Gastroesophageal sphincter (tissue), 3 donors: ENCODE measurements at regions not wholly inside any gene's neighbourhood (a gene's known extent, or its start where the extent isn't known, plus 50 kb on each side); places are given as distances from the start of the nearest gene placed in this dataset.

Source experiments
- EP300 ChIP-seq: sonication (generic); formaldehyde crosslinking; IDR thresholded peaks from one replicate; pipeline ENCODE4 v1.6.1; 2017; ENCODE audit warnings: antibody characterized with exemption, mild to moderate bottlenecking
- POLR2A ChIP-seq, 2 donors: fragments of 450-650 bp; IDR thresholded peaks; one replicate each; pipeline ENCODE4 v1.6.1; 2017; ENCODE audit warnings: antibody characterized with exemption in 2 of 2, mild to moderate bottlenecking in 2 of 2, moderate library complexity in 1 of 2
- POLR2AphosphoS5 ChIP-seq: sonication (generic); formaldehyde crosslinking; IDR thresholded peaks from one replicate; pipeline ENCODE4 v1.6.1; 2017; ENCODE audit warnings: antibody characterized with exemption
- TF ChIP-seq, protein P1 (sequence below), 4 experiments: fragments of 200-600 bp in 2 of 4; fragments of 450-650 bp in 2 of 4; sonication (generic) in 1 of 4; IDR thresholded peaks; one replicate each; pipeline ENCODE4 v1.5.1; 2017 to 2019; ENCODE audit warnings: antibody characterized with exemption in 4 of 4, mild to moderate bottlenecking in 2 of 4, moderate library complexity in 2 of 4

DNA sequence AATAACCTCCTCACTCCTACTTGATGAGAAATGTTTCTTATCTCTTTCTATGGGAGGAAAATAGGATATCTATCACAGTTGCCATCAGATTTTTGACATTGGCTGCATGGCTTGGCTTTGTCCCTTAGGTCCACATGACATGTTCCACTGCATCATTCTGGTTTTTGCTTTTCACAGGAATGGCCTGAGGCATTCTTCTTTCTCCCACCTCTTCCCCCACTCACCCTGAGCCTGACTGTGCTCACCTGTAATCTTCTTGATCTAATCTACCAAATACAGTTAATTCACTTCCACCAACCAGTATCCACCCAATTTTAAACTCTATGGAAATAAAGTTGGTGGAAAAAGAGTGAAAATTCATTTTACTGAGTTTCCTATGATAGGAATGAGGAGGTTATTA, 763.5 kb upstream of the CELF4 start:
- TF ChIP-seq, protein P1, sequence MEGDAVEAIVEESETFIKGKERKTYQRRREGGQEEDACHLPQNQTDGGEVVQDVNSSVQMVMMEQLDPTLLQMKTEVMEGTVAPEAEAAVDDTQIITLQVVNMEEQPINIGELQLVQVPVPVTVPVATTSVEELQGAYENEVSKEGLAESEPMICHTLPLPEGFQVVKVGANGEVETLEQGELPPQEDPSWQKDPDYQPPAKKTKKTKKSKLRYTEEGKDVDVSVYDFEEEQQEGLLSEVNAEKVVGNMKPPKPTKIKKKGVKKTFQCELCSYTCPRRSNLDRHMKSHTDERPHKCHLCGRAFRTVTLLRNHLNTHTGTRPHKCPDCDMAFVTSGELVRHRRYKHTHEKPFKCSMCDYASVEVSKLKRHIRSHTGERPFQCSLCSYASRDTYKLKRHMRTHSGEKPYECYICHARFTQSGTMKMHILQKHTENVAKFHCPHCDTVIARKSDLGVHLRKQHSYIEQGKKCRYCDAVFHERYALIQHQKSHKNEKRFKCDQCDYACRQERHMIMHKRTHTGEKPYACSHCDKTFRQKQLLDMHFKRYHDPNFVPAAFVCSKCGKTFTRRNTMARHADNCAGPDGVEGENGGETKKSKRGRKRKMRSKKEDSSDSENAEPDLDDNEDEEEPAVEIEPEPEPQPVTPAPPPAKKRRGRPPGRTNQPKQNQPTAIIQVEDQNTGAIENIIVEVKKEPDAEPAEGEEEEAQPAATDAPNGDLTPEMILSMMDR (IDR thresholded peaks at IDR 0.05), result no peak
- TF ChIP-seq POLR2AphosphoS5, result no peak
- no peak for TF ChIP-seq POLR2A (IDR thresholded peaks at IDR 0.05)
- no peak for TF ChIP-seq EP300
